ENCODE measurements at regions not wholly inside any gene's neighbourhood (a gene's known extent, or its start where the extent isn't known, plus 50 kb on each side); places are given as distances from the start of the nearest gene placed in this dataset.

GRCh38 chr4:126757219-126757618 lies 875.5 kb upstream of the INTU start (continued):
- TF ChIP-seq CREB5 (CRISPR knock-in tag; IDR thresholded peaks at IDR 0.05; ENCODE audit: low read depth) (no peak), ISL1 (CRISPR knock-in tag; IDR thresholded peaks at IDR 0.05) (no peak), ZFP30 (CRISPR knock-in tag; IDR thresholded peaks at IDR 0.05) (no peak), TOX (CRISPR knock-in tag; IDR thresholded peaks at IDR 0.05; ENCODE audit: borderline replicate concordance) (no peak), ZNF8 (CRISPR knock-in tag; IDR thresholded peaks at IDR 0.05) (no peak), ZC3H10 (CRISPR knock-in tag; IDR thresholded peaks at IDR 0.05) (no peak), CSDC2 (CRISPR knock-in tag; IDR thresholded peaks at IDR 0.05) (no peak)

GRCh38 chr4:126758493-126758892 lies 874.3 kb upstream of the INTU start:
- TF ChIP-seq TCF4 (CRISPR knock-in tag; IDR thresholded peaks at IDR 0.05; ENCODE audit: borderline replicate concordance) = no peak
- no peak for TF ChIP-seq ZFP30 (CRISPR knock-in tag; IDR thresholded peaks at IDR 0.05)
- no peak for TF ChIP-seq POU6F1 (CRISPR knock-in tag; IDR thresholded peaks at IDR 0.05; ENCODE audit: borderline replicate concordance, low read depth)
- no peak for TF ChIP-seq ZNF565 (CRISPR knock-in tag; conservative IDR thresholded peaks at IDR 0.05; ENCODE audit: low read depth)
- no peak for TF ChIP-seq PPARA (CRISPR knock-in tag; IDR thresholded peaks at IDR 0.05; ENCODE audit: borderline replicate concordance)
- TF ChIP-seq ZFP3 (CRISPR knock-in tag; IDR thresholded peaks at IDR 0.05) = no peak
- TF ChIP-seq ZC3H10 (CRISPR knock-in tag; IDR thresholded peaks at IDR 0.05) = no peak
- no peak for TF ChIP-seq CSDC2 (CRISPR knock-in tag; IDR thresholded peaks at IDR 0.05)
- no peak for TF ChIP-seq ISL1 (CRISPR knock-in tag; IDR thresholded peaks at IDR 0.05)
- no peak for TF ChIP-seq TOX (CRISPR knock-in tag; IDR thresholded peaks at IDR 0.05; ENCODE audit: borderline replicate concordance)
- TF ChIP-seq BACH2 (CRISPR knock-in tag; IDR thresholded peaks at IDR 0.05; ENCODE audit: borderline replicate concordance) = no peak
- no peak for TF ChIP-seq ESRRG (CRISPR knock-in tag; IDR thresholded peaks at IDR 0.05)
- no peak for TF ChIP-seq ZNF70 (CRISPR knock-in tag; IDR thresholded peaks at IDR 0.05)
- no peak for TF ChIP-seq ZNF8 (CRISPR knock-in tag; IDR thresholded peaks at IDR 0.05)
- no peak for TF ChIP-seq CSRNP3 (CRISPR knock-in tag; IDR thresholded peaks at IDR 0.05)
- ATAC-seq = no peak

GRCh38 chr4:126761947-126762662 lies 870.7 kb upstream of the INTU start:
- TF ChIP-seq BACH2 (CRISPR knock-in tag; IDR thresholded peaks at IDR 0.05; ENCODE audit: borderline replicate concordance) (no peak), PATZ1 (CRISPR knock-in tag; IDR thresholded peaks at IDR 0.05; ENCODE audit: borderline replicate concordance) (no peak), ZFP3 (CRISPR knock-in tag; IDR thresholded peaks at IDR 0.05) (no peak), ESRRG (CRISPR knock-in tag; IDR thresholded peaks at IDR 0.05) (no peak), ZNF565 (CRISPR knock-in tag; conservative IDR thresholded peaks at IDR 0.05; ENCODE audit: low read depth) (no peak), ZNF8 (CRISPR knock-in tag; IDR thresholded peaks at IDR 0.05) (no peak), TSHZ2 (CRISPR knock-in tag; IDR thresholded peaks at IDR 0.05) (no peak), POU6F1 (CRISPR knock-in tag; IDR thresholded peaks at IDR 0.05; ENCODE audit: borderline replicate concordance, low read depth) (no peak), SNAI2 (CRISPR knock-in tag; IDR thresholded peaks at IDR 0.05) (no peak), CSRNP3 (CRISPR knock-in tag; IDR thresholded peaks at IDR 0.05) (no peak), TCF4 (CRISPR knock-in tag; IDR thresholded peaks at IDR 0.05; ENCODE audit: borderline replicate concordance) (no peak), TOX (CRISPR knock-in tag; IDR thresholded peaks at IDR 0.05; ENCODE audit: borderline replicate concordance) (no peak)
- no peak for ATAC-seq
